Fibroblast of the aortic adventitia (primary cell): ENCODE measurements at regions not wholly inside any gene's neighbourhood (a gene's known extent, or its start where the extent isn't known, plus 50 kb on each side); places are given as distances from the start of the nearest gene placed in this dataset.

Experiments used
- DNase-seq: peaks from one replicate; pipeline ENCODE4 v3.0.0-alpha.2; 2010; ENCODE audit warnings: low read depth
- H3K4me3 ChIP-seq: 2 replicates; pipeline ENCODE4 v1.5.1; 2011; ENCODE audit warnings: low read depth, mild to moderate bottlenecking, control low read depth, low read length, moderate library complexity
- TF ChIP-seq, protein P1 (sequence below): IDR thresholded peaks from 2 replicates; pipeline ENCODE4 v1.5.1; 2011; ENCODE audit warnings: mild to moderate bottlenecking, low read length, control low read depth, inconsistent platforms; ENCODE audit not compliant: insufficient read depth

DNA sequence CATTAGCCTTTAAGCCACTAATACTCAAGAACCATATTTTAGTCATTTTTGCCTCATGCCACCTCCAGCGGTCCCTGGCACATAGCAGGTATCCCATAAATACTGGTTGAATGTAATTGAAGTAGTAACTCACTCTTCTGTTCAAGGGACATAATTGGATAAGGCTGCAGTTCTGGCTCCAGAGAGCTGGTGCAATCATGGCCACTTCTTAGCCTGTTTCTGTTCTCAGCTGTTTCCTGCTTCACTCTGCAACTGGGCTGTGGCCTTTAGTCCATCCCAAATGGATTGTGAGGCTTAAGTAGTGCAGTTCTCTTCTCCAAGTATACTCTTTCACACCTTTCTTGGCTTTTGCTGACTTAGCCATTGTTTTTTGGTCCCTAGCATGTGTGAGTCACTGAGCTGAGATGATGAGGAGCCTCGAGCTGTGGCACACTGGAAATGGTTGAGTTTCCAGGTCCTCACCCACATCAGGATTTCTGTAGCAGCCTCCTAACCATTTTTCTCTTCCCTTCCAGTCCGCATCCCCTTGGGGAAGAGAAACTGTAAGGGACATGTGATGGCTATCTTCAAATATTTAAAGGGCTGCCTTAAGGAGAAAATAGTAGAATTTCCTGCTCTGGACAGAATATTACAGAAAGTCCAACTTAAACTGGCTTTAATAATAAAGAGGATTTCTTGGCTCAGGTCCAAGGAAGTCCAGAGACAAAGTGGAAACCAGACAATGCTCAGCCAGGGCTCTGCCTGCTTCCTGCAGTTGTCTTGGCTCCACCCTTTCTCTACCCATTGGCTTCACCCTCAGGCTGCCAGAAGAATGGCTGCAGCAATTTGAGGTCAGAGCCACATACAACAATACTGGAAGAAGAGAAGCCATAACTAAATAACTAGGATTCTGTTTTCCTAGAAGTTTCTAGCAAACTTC is 305.4 kb upstream of the ROPN1 start:
- H3K4me3 ChIP-seq: no peak overlapping the region
- no peak for DNase-seq
- TF ChIP-seq, protein P1, sequence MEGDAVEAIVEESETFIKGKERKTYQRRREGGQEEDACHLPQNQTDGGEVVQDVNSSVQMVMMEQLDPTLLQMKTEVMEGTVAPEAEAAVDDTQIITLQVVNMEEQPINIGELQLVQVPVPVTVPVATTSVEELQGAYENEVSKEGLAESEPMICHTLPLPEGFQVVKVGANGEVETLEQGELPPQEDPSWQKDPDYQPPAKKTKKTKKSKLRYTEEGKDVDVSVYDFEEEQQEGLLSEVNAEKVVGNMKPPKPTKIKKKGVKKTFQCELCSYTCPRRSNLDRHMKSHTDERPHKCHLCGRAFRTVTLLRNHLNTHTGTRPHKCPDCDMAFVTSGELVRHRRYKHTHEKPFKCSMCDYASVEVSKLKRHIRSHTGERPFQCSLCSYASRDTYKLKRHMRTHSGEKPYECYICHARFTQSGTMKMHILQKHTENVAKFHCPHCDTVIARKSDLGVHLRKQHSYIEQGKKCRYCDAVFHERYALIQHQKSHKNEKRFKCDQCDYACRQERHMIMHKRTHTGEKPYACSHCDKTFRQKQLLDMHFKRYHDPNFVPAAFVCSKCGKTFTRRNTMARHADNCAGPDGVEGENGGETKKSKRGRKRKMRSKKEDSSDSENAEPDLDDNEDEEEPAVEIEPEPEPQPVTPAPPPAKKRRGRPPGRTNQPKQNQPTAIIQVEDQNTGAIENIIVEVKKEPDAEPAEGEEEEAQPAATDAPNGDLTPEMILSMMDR: no peak

DNA sequence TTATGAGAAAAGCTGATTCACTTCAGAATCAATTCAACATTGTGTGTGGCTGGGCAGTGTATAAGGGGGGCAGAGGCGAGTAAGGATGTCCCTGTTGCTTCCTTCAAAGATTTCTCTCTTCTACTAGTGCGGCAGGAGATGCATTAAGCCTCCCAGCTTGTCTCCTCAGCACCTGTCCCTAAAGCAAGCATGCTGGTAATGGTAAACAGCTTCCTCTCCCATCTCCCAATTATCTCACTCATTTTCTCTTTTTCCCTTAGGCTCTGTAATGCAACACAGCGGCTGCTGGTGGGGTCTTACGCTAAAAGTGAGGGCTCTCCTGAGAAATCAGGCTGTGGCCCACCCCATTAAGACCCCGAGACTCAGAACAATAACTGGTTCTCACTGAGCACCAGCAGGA is 306.4 kb upstream of the ROPN1 start:
- no peak overlapping the region for H3K4me3 ChIP-seq
- TF ChIP-seq, protein P1: no peak
- no peak for DNase-seq

DNA sequence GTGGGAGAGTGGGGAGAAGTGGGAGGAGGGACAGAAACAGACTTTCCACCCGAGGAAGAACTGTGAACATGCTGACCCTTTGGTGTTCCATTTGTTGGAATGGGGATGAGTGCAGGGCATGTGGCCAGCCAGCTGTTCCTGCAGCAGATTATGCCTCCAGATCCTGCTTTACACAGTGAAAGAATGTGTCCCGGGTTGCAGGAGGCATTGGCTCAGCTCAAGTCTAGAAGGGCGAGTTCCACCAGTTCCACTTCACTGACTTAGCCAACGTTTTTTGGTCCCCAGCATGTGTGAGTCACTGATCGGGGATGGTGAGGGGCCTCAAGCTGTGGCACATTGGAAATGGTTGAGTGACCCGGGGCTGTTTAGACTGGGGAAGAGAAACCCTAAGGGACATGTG is 307.0 kb upstream of the ROPN1 start:
- H3K4me3 ChIP-seq: no peak overlapping the region
- TF ChIP-seq, protein P1: no peak
- no peak for DNase-seq

- no peak for DNase-seq
- no peak overlapping the region for H3K4me3 ChIP-seq
- TF ChIP-seq, protein P1: no peak
These were observed 307.9 kb upstream of the ROPN1 start for GRCh38 chr3:124299831-124300230.

DNA sequence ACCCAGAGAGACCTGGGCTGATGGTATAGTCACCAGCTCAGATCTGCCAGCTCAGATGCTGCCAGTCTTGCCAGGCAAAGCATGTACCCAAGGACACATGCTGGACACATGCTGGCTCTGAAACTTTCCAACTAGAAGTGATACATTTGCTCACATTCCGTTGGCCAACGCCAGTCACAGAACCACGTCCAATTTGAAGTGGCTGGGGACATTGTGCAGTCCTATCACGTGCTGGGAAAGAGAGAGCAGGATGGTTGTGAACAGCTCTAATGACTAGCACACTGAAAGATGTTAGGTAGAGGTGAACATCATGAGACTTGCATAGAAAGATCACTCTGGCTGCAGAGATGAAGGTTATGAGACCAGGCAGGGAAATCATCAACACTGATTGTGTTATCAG is 308.5 kb upstream of the ROPN1 start:
- DNase-seq: no peak
- H3K4me3 ChIP-seq: no peak overlapping the region
- TF ChIP-seq, protein P1: no peak

DNA sequence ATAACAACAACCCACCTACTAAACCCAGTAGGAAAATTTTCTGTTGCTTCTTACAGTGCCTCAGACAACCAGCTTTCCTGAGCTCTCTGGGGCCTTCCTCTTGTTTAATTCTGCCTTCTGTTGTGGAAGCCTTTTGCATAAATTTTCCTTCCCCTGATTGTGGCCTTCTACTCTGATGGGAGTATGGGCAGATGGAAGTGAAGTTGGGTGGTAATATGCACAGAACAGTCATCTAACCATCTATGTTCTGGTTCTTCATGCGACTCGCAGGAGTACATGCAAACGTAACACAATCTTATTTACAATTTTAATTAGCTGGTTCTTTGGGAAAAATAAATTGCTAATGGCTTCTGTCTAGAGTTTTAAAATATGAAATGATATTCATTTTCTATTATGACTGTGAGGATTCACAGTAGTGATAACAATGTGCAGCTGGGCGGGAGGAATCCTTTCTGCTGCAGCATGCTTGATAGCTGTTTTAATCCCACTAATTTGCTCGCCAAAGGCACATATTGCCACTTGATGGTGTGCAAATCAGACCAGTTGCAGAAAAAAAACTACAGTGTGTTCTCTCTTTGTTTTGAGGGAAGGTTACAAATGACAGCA is 311.5 kb upstream of the ROPN1 start:
- DNase-seq: no peak
- TF ChIP-seq, protein P1: no peak
- H3K4me3 ChIP-seq: no peak overlapping the region

DNA sequence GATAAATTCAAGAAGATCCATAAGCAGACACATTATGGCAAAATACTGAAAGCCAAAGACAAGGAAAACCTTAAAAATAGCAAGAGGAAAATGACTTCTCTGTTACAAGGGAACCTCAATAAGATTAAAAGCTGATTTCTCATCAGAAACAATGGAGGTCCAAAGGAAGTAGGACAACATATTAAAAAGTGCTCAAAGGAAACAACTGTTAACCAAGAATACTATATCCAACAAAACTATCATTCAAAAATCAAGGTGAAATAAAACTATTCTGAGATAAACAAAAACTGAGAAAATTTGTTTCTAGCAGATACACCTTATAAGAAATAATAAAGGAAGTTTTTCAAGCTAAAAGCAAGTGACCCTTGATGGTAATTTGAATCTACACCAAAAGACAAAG is 314.7 kb upstream of the ROPN1 start:
- DNase-seq: no peak
- TF ChIP-seq, protein P1: no peak
- H3K4me3 ChIP-seq: no peak overlapping the region
